HepG2 (cell line): ENCODE measurements at regions not wholly inside any gene's neighbourhood (a gene's known extent, or its start where the extent isn't known, plus 50 kb on each side); places are given as distances from the start of the nearest gene placed in this dataset.

Source experiments
- ATAC-seq: fragments of 200-7000 bp; cut with Tn5 transposase; 3 replicates; pipeline ENCODE4 v1.9.1; 2020; ENCODE audit warnings: mild to moderate bottlenecking, moderate library complexity
- BruUV-seq: library from RNA; stranded (reverse); fragments of 400-500 nt; replicated peaks from 2 replicates; lab custom pipeline; 2021; lab: Mats Ljungman, UMichigan
- CTCF ChIA-PET: fragments of 300-600 bp; formaldehyde crosslinking; extraction: SDS; loops from one replicate; lab custom pipeline; 2021; ENCODE audit warnings: low total read pairs, inconsistent platforms, low intra/inter-chr PET ratio; lab: Yijun Ruan, JAX
- POLR2A ChIA-PET: fragments of 350-600 bp; sonication (Branson Sonifier 250); formaldehyde crosslinking; loops from one replicate; lab custom pipeline; 2020; ENCODE audit warnings: antibody characterized with exemption, inconsistent platforms; lab: Yijun Ruan, JAX
- DNase-seq: peaks from one replicate; pipeline ENCODE4 v3.0.0-alpha.2; 2015; ENCODE audit warnings: low spot score
- FAIRE-seq: peaks from 3 replicates; lab custom pipeline; 2011; peaks lifted over from hg19 to GRCh38; lab: Jason Lieb, UNC
- H2AFZ ChIP-seq: one replicate; pipeline ENCODE4 v1.6.1; 2011; ENCODE audit warnings: low read length, inconsistent platforms
- H3K27ac ChIP-seq: fragments of 300-600 bp; 3 replicates; pipeline ENCODE4 v1.8.0; 2011; ENCODE audit warnings: mixed run types, mild to moderate bottlenecking, mixed read lengths, low read length, inconsistent platforms; ENCODE audit not compliant: insufficient read depth; ENCODE audit errors: extremely low read length
- H3K27me3 ChIP-seq, 2 experiments: fragments of 200-600 bp in 1 of 2; 2 replicates in 1 of 2; 3 replicates in 1 of 2; pipeline versions ENCODE4 v1.6.0 to v1.8.0; 2011; ENCODE audit warnings: low read length in 2 of 2, mild to moderate bottlenecking in 2 of 2, moderate library complexity in 2 of 2, inconsistent platforms in 1 of 2; ENCODE audit not compliant: insufficient read depth in 2 of 2, control insufficient read depth in 1 of 2
- H3K36me3 ChIP-seq, 2 experiments: fragments of 200-600 bp in 1 of 2; replicated peaks in 1 of 2; 2 replicates in 1 of 2; 3 replicates in 1 of 2; pipeline versions ENCODE4 v1.5.1 to v1.8.0; 2011; ENCODE audit warnings: low read length in 2 of 2, inconsistent platforms in 1 of 2; ENCODE audit not compliant: insufficient read depth in 2 of 2, control insufficient read depth in 1 of 2
- H3K4me1 ChIP-seq: 2 replicates; pipeline ENCODE4 v1.5.1; 2012; ENCODE audit warnings: low read length, inconsistent platforms; ENCODE audit not compliant: insufficient read depth
- H3K4me2 ChIP-seq: 2 replicates; pipeline ENCODE4 v1.6.0; 2011; ENCODE audit warnings: low read depth, low read length, inconsistent platforms
- H3K4me3 ChIP-seq, 3 experiments: fragments of 200-600 bp in 1 of 3; sonication (generic), shearing (Covaris generic) in 1 of 3; replicated peaks in 1 of 3; 2 replicates each; pipeline ENCODE4 v1.5.1; 2011 to 2016; ENCODE audit warnings: low read length in 3 of 3, inconsistent platforms in 2 of 3, low read depth in 2 of 3, mild to moderate bottlenecking in 2 of 3, control low read depth in 1 of 3, mixed read lengths in 1 of 3; ENCODE audit not compliant: insufficient read depth in 1 of 3
- H3K79me2 ChIP-seq: one replicate; pipeline ENCODE4 v1.6.1; 2011; ENCODE audit warnings: low read length, inconsistent platforms; ENCODE audit not compliant: insufficient read depth
- H3K9ac ChIP-seq: 2 replicates; pipeline ENCODE4 v1.6.0; 2011; ENCODE audit warnings: mild to moderate bottlenecking, low read depth, low read length, inconsistent platforms; ENCODE audit not compliant: insufficient read depth
- H3K9me3 ChIP-seq: 2 replicates; pipeline ENCODE4 v1.5.1; 2012; ENCODE audit warnings: mild to moderate bottlenecking, low read length
- H4K20me1 ChIP-seq: 2 replicates; pipeline ENCODE4 v1.6.0; 2011; ENCODE audit warnings: inconsistent platforms, mild to moderate bottlenecking, low read length, moderate library complexity; ENCODE audit not compliant: insufficient read depth
- EP300 ChIP-seq, 3 experiments: sonication (generic) in 1 of 3; formaldehyde crosslinking in 1 of 3; IDR thresholded peaks; 2 replicates each; pipeline versions ENCODE4 v1.5.1 to v1.6.1; 2011 to 2020; ENCODE audit warnings: low read depth in 2 of 3, low read length in 2 of 3, borderline replicate concordance in 1 of 3, improper control_type of control experiment in 1 of 3, mild to moderate bottlenecking in 1 of 3, missing genetic modification reagents in 1 of 3, moderate library complexity in 1 of 3
- FOXO1 ChIP-seq: sonication (generic); formaldehyde crosslinking; IDR thresholded peaks from 2 replicates; pipeline ENCODE4 v1.4.0; 2020; ENCODE audit warnings: missing genetic modification reagents
- FUBP1 ChIP-seq: sonication (generic); formaldehyde crosslinking; IDR thresholded peaks from 2 replicates; pipeline ENCODE4 v1.5.1; 2020; ENCODE audit warnings: missing genetic modification reagents, mild to moderate bottlenecking, borderline replicate concordance
- HBP1 ChIP-seq: IDR thresholded peaks from 2 replicates; pipeline ENCODE4 v1.6.1; 2016; ENCODE audit warnings: low read depth, control low read depth
- IRX3 ChIP-seq: sonication (generic); formaldehyde crosslinking; IDR thresholded peaks from 2 replicates; pipeline ENCODE4 v1.8.1; 2023; ENCODE audit warnings: mild to moderate bottlenecking, low read depth, missing genetic modification reagents, borderline replicate concordance
- MAFF ChIP-seq: IDR thresholded peaks from 2 replicates; pipeline ENCODE4 v1.6.1; 2011; ENCODE audit warnings: low read depth, low read length, improper control_type of control experiment
- MIER3 ChIP-seq: IDR thresholded peaks from 2 replicates; pipeline ENCODE4 v1.6.1; 2016; ENCODE audit warnings: missing compliant biosample characterization, borderline replicate concordance
- NFAT5 ChIP-seq: sonication (generic); formaldehyde crosslinking; IDR thresholded peaks from 2 replicates; pipeline ENCODE4 v1.4.0; 2020; ENCODE audit warnings: missing genetic modification reagents
- PAF1 ChIP-seq: IDR thresholded peaks from 2 replicates; pipeline ENCODE4 v1.6.1; 2016; ENCODE audit warnings: missing genetic modification reagents, missing compliant biosample characterization
- SIN3B ChIP-seq: fragments of 150-350 bp; IDR thresholded peaks from 2 replicates; pipeline ENCODE4 v1.6.1; 2014; ENCODE audit warnings: low read length
- U2AF2 ChIP-seq: fragments of 200-400 bp; formaldehyde crosslinking; IDR thresholded peaks from 2 replicates; pipeline ENCODE4 v1.6.1; 2017; ENCODE audit warnings: low read depth, mild to moderate bottlenecking, low read length
- ZFP90 ChIP-seq: sonication (generic); formaldehyde crosslinking; IDR thresholded peaks from 2 replicates; pipeline ENCODE4 v1.8.0; 2022; ENCODE audit warnings: missing genetic modification reagents, mild to moderate bottlenecking, inconsistent platforms, borderline replicate concordance
- ZNF234 ChIP-seq: sonication (generic); formaldehyde crosslinking; conservative IDR thresholded peaks from 2 replicates; pipeline ENCODE4 v1.5.1; 2020; ENCODE audit warnings: mild to moderate bottlenecking, missing genetic modification reagents
- ZNF441 ChIP-seq: sonication (generic); formaldehyde crosslinking; IDR thresholded peaks from 2 replicates; pipeline ENCODE4 v1.7.0; 2021; ENCODE audit warnings: missing genetic modification reagents, borderline replicate concordance
- ZNF781 ChIP-seq: sonication (generic); formaldehyde crosslinking; IDR thresholded peaks from 2 replicates; pipeline ENCODE4 v1.5.1; 2020; ENCODE audit warnings: borderline replicate concordance, mild to moderate bottlenecking, missing genetic modification reagents; ENCODE audit errors: not compliant biosample characterization
- WGBS: methylation state at CpG from one replicate; pipeline ENCODE4 v1.1.6; 2017; ENCODE audit warnings: low lambda C conversion rate; 5-methylcytosine and 5-hydroxymethylcytosine counted together
- in situ Hi-C: cut with HindIII; loops from 2 replicates; pipeline ENCODE4 v1.10.0; 2017; ENCODE audit warnings: low pct_unique_long_range_greater_than_20kb; ENCODE audit not compliant: extremely low pct_ligation_motif_present
- intact Hi-C: fragments of 100-400 bp; cut with micrococcal nuclease; formaldehyde crosslinking; loops from one replicate; pipeline ENCODE4 v1.10.0; 2022; ENCODE audit not compliant: unreplicated experiment
- TF ChIP-seq, protein P1 (sequence below): sonication (generic); formaldehyde crosslinking; IDR thresholded peaks from 2 replicates; pipeline ENCODE4 v1.5.0; 2020; ENCODE audit warnings: missing genetic modification reagents

- no peaks in the 10 kb centered on the region; the same call in 1 of the 2 replicates for H3K9me3 ChIP-seq
- no peak overlapping the region for H3K4me2 ChIP-seq
- FAIRE-seq (no peak), ATAC-seq (no peak), DNase-seq (no peak)
- H3K4me1 ChIP-seq = no peaks in the 10 kb centered on the region
- no peaks in the 10 kb centered on the region for H3K27me3 ChIP-seq
- WGBS = 0% methylated on average over 2 of the region's 2 CpGs
- ChIA-PET POLR2A (no interaction called here), CTCF (no interaction called here)
- in situ Hi-C loops = no loop called here
- H2AFZ ChIP-seq = no peak overlapping the region
- H3K79me2 ChIP-seq = no peaks in the 10 kb centered on the region
- H3K27ac ChIP-seq = no peak overlapping the region
- no TSS peak for BruUV-seq
- H3K4me3 ChIP-seq = no peak overlapping the region
- no peaks in the 10 kb centered on the region for H4K20me1 ChIP-seq
- H3K36me3 ChIP-seq = no peaks in the 10 kb centered on the region
- H3K9ac ChIP-seq = no peak overlapping the region
- intact Hi-C loops = no loop called here
- TF ChIP-seq EP300 (IDR thresholded peaks at IDR 0.05; ENCODE audit: low read depth in 2 of 2, low read length in 2 of 2) (no peak), EP300 (CRISPR knock-in tag; IDR thresholded peaks at IDR 0.05; ENCODE audit: borderline replicate concordance) (no peak), MAFF (no peak), SIN3B (no peak), FOXO1 (CRISPR knock-in tag) (no peak), ZFP90 (CRISPR knock-in tag) (no peak), NFAT5 (no peak), IRX3 (CRISPR knock-in tag) (no peak), HBP1 (CRISPR knock-in tag) (no peak), U2AF2 (no peak), MIER3 (CRISPR knock-in tag) (no peak), PAF1 (no peak), ZNF781 (CRISPR knock-in tag) (no peak), ZNF234 (no peak), ZNF441 (CRISPR knock-in tag) (no peak), FUBP1 (no peak)
- TF ChIP-seq, protein P1, sequence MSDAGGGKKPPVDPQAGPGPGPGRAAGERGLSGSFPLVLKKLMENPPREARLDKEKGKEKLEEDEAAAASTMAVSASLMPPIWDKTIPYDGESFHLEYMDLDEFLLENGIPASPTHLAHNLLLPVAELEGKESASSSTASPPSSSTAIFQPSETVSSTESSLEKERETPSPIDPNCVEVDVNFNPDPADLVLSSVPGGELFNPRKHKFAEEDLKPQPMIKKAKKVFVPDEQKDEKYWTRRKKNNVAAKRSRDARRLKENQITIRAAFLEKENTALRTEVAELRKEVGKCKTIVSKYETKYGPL (CRISPR knock-in tag) = no peak
These were observed 526.4 kb upstream of the CXorf51A start for GRCh38 chrX:147340947-147341346.
